GM12874 (cell line): ENCODE measurements at regions not wholly inside any gene's neighbourhood (a gene's known extent, or its start where the extent isn't known, plus 50 kb on each side); places are given as distances from the start of the nearest gene placed in this dataset.
A peak's percentile ranks its signal among the peaks of the same experiment; 100 is the strongest.

Experiments
- CTCF ChIP-seq: IDR thresholded peaks from 2 replicates; pipeline ENCODE4 v1.5.1; 2011; ENCODE audit warnings: low read depth, mild to moderate bottlenecking, control low read depth, low read length, moderate library complexity; ENCODE audit not compliant: insufficient read depth

- no peak for TF ChIP-seq CTCF
Observed at GRCh38 chr12:124684496-124684895, 117.1 kb upstream of the NCOR2 start.

- no peak for TF ChIP-seq CTCF
Observed at GRCh38 chr12:124683152-124684124, 116.0 kb upstream of the NCOR2 start.

- TF ChIP-seq CTCF: no peak
Observed at GRCh38 chr12:124682425-124683151, 115.2 kb upstream of the NCOR2 start.

GRCh38 chr12:124681779-124682391 lies 114.5 kb upstream of the NCOR2 start:
- TF ChIP-seq CTCF: no peak

GRCh38 chr12:124680863-124681778 lies 113.7 kb upstream of the NCOR2 start:
- peak; percentile 35; the same call in 1 of the 2 replicates for TF ChIP-seq CTCF

GRCh38 chr12:124679533-124680371 lies 112.3 kb upstream of the NCOR2 start:
- TF ChIP-seq CTCF: no peak
